ENCODE measurements at regions not wholly inside any gene's neighbourhood (a gene's known extent, or its start where the extent isn't known, plus 50 kb on each side); places are given as distances from the start of the nearest gene placed in this dataset.

DNA sequence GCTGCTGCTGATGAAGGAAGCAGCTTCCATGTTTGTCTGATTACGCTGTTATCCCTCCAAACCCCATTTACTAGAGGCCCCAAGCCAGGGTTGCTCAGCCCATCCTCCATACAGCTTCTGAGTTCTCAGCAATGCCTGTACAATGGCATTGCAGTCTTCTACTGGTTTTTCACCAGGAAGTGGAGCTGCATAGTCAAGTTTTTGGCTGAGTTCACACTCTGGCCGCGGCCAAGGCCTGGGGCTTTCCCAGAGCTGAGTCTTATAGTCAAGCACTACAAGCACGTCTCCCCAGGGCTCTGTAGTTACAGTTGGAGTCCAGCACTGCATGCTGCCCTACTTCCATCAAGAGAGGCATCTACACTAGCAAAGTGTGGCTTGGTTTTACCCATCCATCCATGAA, 182.5 kb downstream of the POU4F1 start:
- Mint-ChIP-seq H3K9me3 (no peaks in the 10 kb centered on the region), H3K27ac (no peak overlapping the region), H3K4me1 (no peaks in the 10 kb centered on the region), H3K27me3 (ENCODE audit: insufficient read depth, low read depth) (peaks cover 2% of the 10 kb centered on the region), H3K36me3 (no peaks in the 10 kb centered on the region), H3K4me3 (no peak overlapping the region)
- H3K27ac ChIP-seq, result no peak overlapping the region
- no peaks in the 10 kb centered on the region for H3K36me3 ChIP-seq
- no peak overlapping the region for H2AFZ ChIP-seq (replicated peaks)
- no peak overlapping the region for H3K4me3 ChIP-seq
- no peaks in the 10 kb centered on the region for H3F3A ChIP-seq (ENCODE audit: low read depth)
- no peak overlapping the region for H3K4me2 ChIP-seq
- H3K9ac ChIP-seq, result no peak overlapping the region
- no peak for TF ChIP-seq EZH2 (IDR thresholded peaks at IDR 0.05)
- TF ChIP-seq EZH2phosphoT487 (IDR thresholded peaks at IDR 0.05), result no peak
- TF ChIP-seq, protein P1, sequence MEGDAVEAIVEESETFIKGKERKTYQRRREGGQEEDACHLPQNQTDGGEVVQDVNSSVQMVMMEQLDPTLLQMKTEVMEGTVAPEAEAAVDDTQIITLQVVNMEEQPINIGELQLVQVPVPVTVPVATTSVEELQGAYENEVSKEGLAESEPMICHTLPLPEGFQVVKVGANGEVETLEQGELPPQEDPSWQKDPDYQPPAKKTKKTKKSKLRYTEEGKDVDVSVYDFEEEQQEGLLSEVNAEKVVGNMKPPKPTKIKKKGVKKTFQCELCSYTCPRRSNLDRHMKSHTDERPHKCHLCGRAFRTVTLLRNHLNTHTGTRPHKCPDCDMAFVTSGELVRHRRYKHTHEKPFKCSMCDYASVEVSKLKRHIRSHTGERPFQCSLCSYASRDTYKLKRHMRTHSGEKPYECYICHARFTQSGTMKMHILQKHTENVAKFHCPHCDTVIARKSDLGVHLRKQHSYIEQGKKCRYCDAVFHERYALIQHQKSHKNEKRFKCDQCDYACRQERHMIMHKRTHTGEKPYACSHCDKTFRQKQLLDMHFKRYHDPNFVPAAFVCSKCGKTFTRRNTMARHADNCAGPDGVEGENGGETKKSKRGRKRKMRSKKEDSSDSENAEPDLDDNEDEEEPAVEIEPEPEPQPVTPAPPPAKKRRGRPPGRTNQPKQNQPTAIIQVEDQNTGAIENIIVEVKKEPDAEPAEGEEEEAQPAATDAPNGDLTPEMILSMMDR (IDR thresholded peaks at IDR 0.05), result no peak
- no peaks in the 10 kb centered on the region for H3K9me3 ChIP-seq (ENCODE audit: low read depth)
- DNase-seq (ENCODE audit: low spot score), result no peak
- H3K4me1 ChIP-seq, result no peaks in the 10 kb centered on the region
- H3K79me2 ChIP-seq (ENCODE audit: low read depth), result no peaks in the 10 kb centered on the region
- no peaks in the 10 kb centered on the region for H4K20me1 ChIP-seq (ENCODE audit: low read depth)
- no peaks in the 10 kb centered on the region for H3K27me3 ChIP-seq

DNA sequence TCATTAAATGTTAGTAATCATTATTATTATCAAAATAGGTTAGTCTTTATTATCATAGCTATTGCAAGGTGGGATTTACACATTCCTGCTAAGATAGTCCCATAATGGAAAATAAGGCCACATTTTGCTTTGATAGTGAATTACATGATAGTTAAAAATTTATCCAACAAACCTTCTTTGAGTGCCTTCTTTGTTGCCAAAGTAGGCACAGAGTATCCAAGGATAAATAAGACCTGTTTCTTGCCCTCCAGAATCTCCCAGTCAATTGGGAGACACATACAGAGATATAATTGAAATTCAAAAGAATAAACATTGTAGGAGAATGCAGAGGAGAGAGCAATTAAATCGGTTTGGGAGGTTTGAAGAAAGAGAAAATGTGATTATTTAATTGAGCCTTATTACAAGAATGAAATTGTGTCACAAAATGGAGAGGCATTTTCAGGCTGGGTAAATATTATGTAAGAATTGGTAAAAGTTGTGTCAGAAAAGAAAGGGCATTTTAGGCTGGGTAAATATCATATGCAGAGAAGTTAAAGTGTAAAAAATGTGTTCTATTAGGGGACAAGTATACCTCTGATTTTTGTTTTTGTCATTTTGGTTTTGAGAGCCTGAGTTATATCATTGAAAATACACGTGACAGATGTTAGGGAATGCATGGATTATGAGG, 189.3 kb downstream of the POU4F1 start:
- H3K27me3 Mint-ChIP-seq (ENCODE audit: insufficient read depth, low read depth), result no peaks in the 10 kb centered on the region
- DNase-seq (ENCODE audit: low spot score), result no peak

DNA sequence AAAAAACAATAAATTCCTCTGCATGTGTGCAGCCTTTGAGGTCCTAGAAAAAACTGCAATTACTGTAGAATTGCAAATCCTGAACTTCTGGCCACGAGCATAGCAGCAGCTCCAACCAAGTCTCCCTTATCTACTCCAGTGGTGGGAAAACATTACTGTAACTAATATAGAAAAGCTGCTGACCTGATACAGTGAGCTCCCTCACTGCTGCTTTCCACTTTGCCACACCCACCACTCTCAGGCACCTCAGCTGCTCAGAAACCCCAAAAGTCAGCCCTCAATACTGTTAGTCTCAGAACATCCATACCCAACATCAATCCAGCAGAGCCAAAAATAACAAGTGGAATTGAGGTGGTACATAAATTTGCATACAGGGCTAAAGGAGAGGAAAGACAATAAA, 192.5 kb downstream of the POU4F1 start:
- Mint-ChIP-seq H3K27ac (no peak overlapping the region), H3K9me3 (no peaks in the 10 kb centered on the region), H3K4me3 (no peak overlapping the region), H3K27me3 (ENCODE audit: insufficient read depth, low read depth) (no peaks in the 10 kb centered on the region), H3K4me1 (peaks cover 10% of the 10 kb centered on the region), H3K36me3 (no peaks in the 10 kb centered on the region)
- no peak for TF ChIP-seq EZH2phosphoT487 (IDR thresholded peaks at IDR 0.05)
- no peak for TF ChIP-seq EZH2 (IDR thresholded peaks at IDR 0.05)
- TF ChIP-seq, protein P1 (IDR thresholded peaks at IDR 0.05), result no peak
- Histone ChIP-seq H3K9me3 (ENCODE audit: low read depth) (no peaks in the 10 kb centered on the region), H3F3A (ENCODE audit: low read depth) (no peaks in the 10 kb centered on the region), H3K4me3 (no peak overlapping the region), H3K9ac (no peak overlapping the region), H3K4me2 (no peak overlapping the region), H4K20me1 (ENCODE audit: low read depth) (no peaks in the 10 kb centered on the region), H3K4me1 (peaks cover 8% of the 10 kb centered on the region), H3K27ac (no peak overlapping the region), H3K27me3 (no peaks in the 10 kb centered on the region), H3K36me3 (no peaks in the 10 kb centered on the region), H2AFZ (replicated peaks) (no peak overlapping the region), H3K79me2 (ENCODE audit: low read depth) (no peaks in the 10 kb centered on the region)
- no peak for DNase-seq (ENCODE audit: low spot score)

More for the DNA sequence above, 189.3 kb downstream of the POU4F1 start:
- Histone ChIP-seq H3K79me2 (ENCODE audit: low read depth) (no peaks in the 10 kb centered on the region), H3K4me3 (no peak overlapping the region), H3K4me1 (peaks cover 7% of the 10 kb centered on the region), H3K27me3 (no peaks in the 10 kb centered on the region), H4K20me1 (ENCODE audit: low read depth) (no peaks in the 10 kb centered on the region), H3F3A (ENCODE audit: low read depth) (no peaks in the 10 kb centered on the region), H3K27ac (no peak overlapping the region), H3K9ac (no peak overlapping the region), H3K4me2 (no peak overlapping the region), H3K9me3 (ENCODE audit: low read depth) (no peaks in the 10 kb centered on the region), H2AFZ (replicated peaks) (no peak overlapping the region), H3K36me3 (no peaks in the 10 kb centered on the region)
- no peak for TF ChIP-seq EZH2 (IDR thresholded peaks at IDR 0.05)
- H3K9me3 Mint-ChIP-seq, result no peaks in the 10 kb centered on the region
- H3K27ac Mint-ChIP-seq, result no peak overlapping the region
- peaks cover 10% of the 10 kb centered on the region for H3K4me1 Mint-ChIP-seq
- no peaks in the 10 kb centered on the region for H3K36me3 Mint-ChIP-seq
- H3K4me3 Mint-ChIP-seq, result no peak overlapping the region

DNA sequence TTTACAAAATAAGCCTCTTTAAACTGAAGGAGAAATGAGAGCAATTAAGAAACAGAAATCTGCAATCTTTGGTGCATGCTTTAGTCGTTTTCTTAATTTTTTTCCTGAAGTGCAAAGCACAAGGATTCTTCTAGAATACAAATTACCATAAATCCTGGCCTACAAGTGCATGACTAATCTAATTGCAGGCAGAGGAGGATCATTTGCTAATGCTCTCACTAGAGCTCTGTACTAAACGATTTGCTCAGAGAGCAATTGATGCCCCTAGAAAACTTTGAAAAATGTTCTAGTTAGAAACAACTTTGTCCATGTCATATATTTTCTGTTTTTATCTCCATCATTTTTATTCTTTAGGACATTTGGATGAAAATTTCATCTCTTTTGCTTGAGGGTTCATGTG, 193.2 kb downstream of the POU4F1 start:
- no peaks in the 10 kb centered on the region for H3K9me3 ChIP-seq (ENCODE audit: low read depth)
- Mint-ChIP-seq H3K27me3 (ENCODE audit: insufficient read depth, low read depth) (no peaks in the 10 kb centered on the region), H3K27ac (no peak overlapping the region), H3K4me1 (peaks cover 10% of the 10 kb centered on the region), H3K36me3 (no peaks in the 10 kb centered on the region), H3K9me3 (no peaks in the 10 kb centered on the region), H3K4me3 (no peak overlapping the region)
- no peak for DNase-seq (ENCODE audit: low spot score)
- no peaks in the 10 kb centered on the region for H3K36me3 ChIP-seq
- H3K27ac ChIP-seq, result no peak overlapping the region
- no peak overlapping the region for H2AFZ ChIP-seq (replicated peaks)
- H3K27me3 ChIP-seq, result no peaks in the 10 kb centered on the region
- no peak overlapping the region for H3K4me3 ChIP-seq
- no peak overlapping the region for H3K4me2 ChIP-seq
- no peak for TF ChIP-seq EZH2phosphoT487 (IDR thresholded peaks at IDR 0.05)
- TF ChIP-seq, protein P1 (IDR thresholded peaks at IDR 0.05), result no peak
- TF ChIP-seq EZH2 (IDR thresholded peaks at IDR 0.05), result no peak
- H4K20me1 ChIP-seq (ENCODE audit: low read depth), result no peaks in the 10 kb centered on the region
- H3K79me2 ChIP-seq (ENCODE audit: low read depth), result no peaks in the 10 kb centered on the region
- H3F3A ChIP-seq (ENCODE audit: low read depth), result no peaks in the 10 kb centered on the region
- peaks cover 8% of the 10 kb centered on the region for H3K4me1 ChIP-seq
- H3K9ac ChIP-seq, result no peak overlapping the region

Measured in neural progenitor cell (in vitro differentiated cells).